ENCODE measurements at regions not wholly inside any gene's neighbourhood (a gene's known extent, or its start where the extent isn't known, plus 50 kb on each side); places are given as distances from the start of the nearest gene placed in this dataset.

- no peaks in the 10 kb centered on the region for H3K4me1 Mint-ChIP-seq
- H3K4me3 Mint-ChIP-seq, result no peak overlapping the region
- DNase-seq, result no peak
- no peak for ATAC-seq
- no peaks in the 10 kb centered on the region for H3K9me3 Mint-ChIP-seq
- no peaks in the 10 kb centered on the region for H3K27me3 Mint-ChIP-seq
- H3K27ac Mint-ChIP-seq, result no peak overlapping the region
These were observed 145.6 kb upstream of the TMCO5A start for GRCh38 chr15:37788767-37789396.

- H3K27me3 Mint-ChIP-seq, result no peaks in the 10 kb centered on the region
- H3K4me1 Mint-ChIP-seq, result no peaks in the 10 kb centered on the region
- no peak for ATAC-seq
- DNase-seq, result no peak
- no peaks in the 10 kb centered on the region for H3K9me3 Mint-ChIP-seq
- no peak overlapping the region for H3K27ac Mint-ChIP-seq
- H3K4me3 Mint-ChIP-seq, result no peak overlapping the region
These were observed 145.0 kb upstream of the TMCO5A start for GRCh38 chr15:37789397-37789786.

GRCh38 chr15:37789881-37790280 lies 144.6 kb upstream of the TMCO5A start:
- ATAC-seq (no peak), DNase-seq (no peak)
- Mint-ChIP-seq H3K4me1 (no peaks in the 10 kb centered on the region), H3K9me3 (no peaks in the 10 kb centered on the region), H3K27me3 (no peaks in the 10 kb centered on the region), H3K27ac (no peak overlapping the region), H3K4me3 (no peak overlapping the region)

GRCh38 chr15:37791693-37792092 lies 142.7 kb upstream of the TMCO5A start:
- ATAC-seq, result no peak
- Mint-ChIP-seq H3K4me3 (no peak overlapping the region), H3K4me1 (no peaks in the 10 kb centered on the region), H3K27ac (no peak overlapping the region), H3K9me3 (peaks cover 0 to 5% of the 10 kb centered on the region in 2 donors), H3K27me3 (no peaks in the 10 kb centered on the region)
- DNase-seq, result no peak

- H3K4me3 Mint-ChIP-seq, result no peak overlapping the region
- no peak overlapping the region for H3K27ac Mint-ChIP-seq
- no peaks in the 10 kb centered on the region for H3K27me3 Mint-ChIP-seq
- H3K9me3 Mint-ChIP-seq, result peaks cover 0 to 5% of the 10 kb centered on the region in 2 donors
- no peaks in the 10 kb centered on the region for H3K4me1 Mint-ChIP-seq
- no peak for ATAC-seq
- no peak for DNase-seq
These were observed 142.1 kb upstream of the TMCO5A start for GRCh38 chr15:37792351-37792750.

GRCh38 chr15:37793851-37794250 lies 140.6 kb upstream of the TMCO5A start:
- no peaks in the 10 kb centered on the region for H3K4me1 Mint-ChIP-seq
- ATAC-seq (no peak), DNase-seq (no peak)
- H3K9me3 Mint-ChIP-seq, result peaks cover 0 to 11% of the 10 kb centered on the region in 2 donors
- no peak overlapping the region for H3K4me3 Mint-ChIP-seq
- no peak overlapping the region for H3K27ac Mint-ChIP-seq
- H3K27me3 Mint-ChIP-seq, result no peaks in the 10 kb centered on the region

- H3K27me3 Mint-ChIP-seq, result no peaks in the 10 kb centered on the region
- no peaks in the 10 kb centered on the region for H3K4me1 Mint-ChIP-seq
- ATAC-seq (no peak), DNase-seq (no peak)
- H3K9me3 Mint-ChIP-seq, result peaks cover 0 to 13% of the 10 kb centered on the region in 2 donors
- no peak overlapping the region for H3K4me3 Mint-ChIP-seq
- no peak overlapping the region for H3K27ac Mint-ChIP-seq
These were observed 139.5 kb upstream of the TMCO5A start for GRCh38 chr15:37794947-37795346.

- no peak overlapping the region for H3K4me3 Mint-ChIP-seq
- H3K4me1 Mint-ChIP-seq, result no peaks in the 10 kb centered on the region
- peaks cover 0 to 9% of the 10 kb centered on the region in 2 donors for H3K9me3 Mint-ChIP-seq
- H3K27ac Mint-ChIP-seq, result no peak overlapping the region
- DNase-seq (no peak), ATAC-seq (no peak)
- no peaks in the 10 kb centered on the region for H3K27me3 Mint-ChIP-seq
These were observed 132.9 kb upstream of the TMCO5A start for GRCh38 chr15:37801529-37801928.

GRCh38 chr15:37806808-37807207 lies 127.6 kb upstream of the TMCO5A start:
- H3K4me1 Mint-ChIP-seq, result no peaks in the 10 kb centered on the region
- H3K27me3 Mint-ChIP-seq, result no peaks in the 10 kb centered on the region
- H3K9me3 Mint-ChIP-seq, result no peaks in the 10 kb centered on the region
- DNase-seq (no peak), ATAC-seq (no peak)
- H3K4me3 Mint-ChIP-seq, result no peak overlapping the region
- no peak overlapping the region for H3K27ac Mint-ChIP-seq

GRCh38 chr15:37810381-37810780 lies 124.1 kb upstream of the TMCO5A start:
- Mint-ChIP-seq H3K9me3 (no peaks in the 10 kb centered on the region), H3K4me3 (no peak overlapping the region), H3K27ac (no peak overlapping the region), H3K27me3 (peaks cover 7% of the 10 kb centered on the region), H3K4me1 (no peaks in the 10 kb centered on the region)
- DNase-seq, result no peak
- ATAC-seq, result no peak

- Mint-ChIP-seq H3K9me3 (no peaks in the 10 kb centered on the region), H3K4me3 (no peak overlapping the region), H3K27me3 (peaks cover 7% of the 10 kb centered on the region), H3K27ac (no peak overlapping the region), H3K4me1 (no peaks in the 10 kb centered on the region)
- ATAC-seq (no peak), DNase-seq (no peak)
These were observed 121.1 kb upstream of the TMCO5A start for GRCh38 chr15:37813306-37813705.

GRCh38 chr15:37814847-37815515 lies 119.5 kb upstream of the TMCO5A start:
- no peak overlapping the region for H3K27ac Mint-ChIP-seq
- ATAC-seq (no peak), DNase-seq (no peak)
- no peaks in the 10 kb centered on the region for H3K9me3 Mint-ChIP-seq
- no peaks in the 10 kb centered on the region for H3K4me1 Mint-ChIP-seq
- H3K4me3 Mint-ChIP-seq, result no peak overlapping the region
- H3K27me3 Mint-ChIP-seq, result peaks cover 7% of the 10 kb centered on the region

GRCh38 chr15:37818152-37818677 lies 116.2 kb upstream of the TMCO5A start:
- DNase-seq (no peak), ATAC-seq (no peak)
- no peaks in the 10 kb centered on the region for H3K9me3 Mint-ChIP-seq
- H3K4me3 Mint-ChIP-seq, result no peak overlapping the region
- H3K27me3 Mint-ChIP-seq, result peaks cover 7% of the 10 kb centered on the region
- H3K27ac Mint-ChIP-seq, result no peak overlapping the region
- no peaks in the 10 kb centered on the region for H3K4me1 Mint-ChIP-seq

- no peak for DNase-seq
- Mint-ChIP-seq H3K4me3 (no peak overlapping the region), H3K4me1 (no peaks in the 10 kb centered on the region), H3K9me3 (no peaks in the 10 kb centered on the region), H3K27me3 (no peaks in the 10 kb centered on the region), H3K27ac (no peak overlapping the region)
- ATAC-seq, result no peak
These were observed 115.2 kb upstream of the TMCO5A start for GRCh38 chr15:37819191-37819590.

- ATAC-seq (no peak), DNase-seq (no peak)
- no peak overlapping the region for H3K27ac Mint-ChIP-seq
- H3K27me3 Mint-ChIP-seq, result peaks cover 8% of the 10 kb centered on the region
- no peak overlapping the region for H3K4me3 Mint-ChIP-seq
- H3K4me1 Mint-ChIP-seq, result no peaks in the 10 kb centered on the region
- no peaks in the 10 kb centered on the region for H3K9me3 Mint-ChIP-seq
These were observed 113.9 kb upstream of the TMCO5A start for GRCh38 chr15:37820380-37821128.

GRCh38 chr15:37823601-37824275 lies 110.7 kb upstream of the TMCO5A start:
- no peak for ATAC-seq
- H3K9me3 Mint-ChIP-seq, result no peaks in the 10 kb centered on the region
- no peak overlapping the region for H3K4me3 Mint-ChIP-seq
- DNase-seq, result no peak
- no peaks in the 10 kb centered on the region for H3K4me1 Mint-ChIP-seq
- H3K27me3 Mint-ChIP-seq, result peaks cover 13% of the 10 kb centered on the region
- no peak overlapping the region for H3K27ac Mint-ChIP-seq

Data from stimulated activated naive CD8-positive, alpha-beta T cell treated with anti-CD3 and anti-CD28 coated beads, Interleukin-15, amount 100 ng/mL, for 72 hours (primary cell).